Suprapubic skin (tissue), 4 donors: ENCODE measurements at regions not wholly inside any gene's neighbourhood (a gene's known extent, or its start where the extent isn't known, plus 50 kb on each side); places are given as distances from the start of the nearest gene placed in this dataset.

ENCODE experiments used
- CTCF ChIP-seq, 2 donors: fragments of 200-600 bp in 1 of 2; fragments of 450-650 bp in 1 of 2; sonication (generic) in 1 of 2; IDR thresholded peaks; one replicate each; pipeline ENCODE4 v1.5.1; 2016 to 2019; ENCODE audit warnings: antibody characterized with exemption in 2 of 2, mild to moderate bottlenecking in 1 of 2, moderate library complexity in 1 of 2
- POLR2A ChIP-seq, 2 donors: fragments of 450-650 bp; IDR thresholded peaks; one replicate each; pipeline ENCODE4 v1.6.1; 2017; ENCODE audit warnings: antibody characterized with exemption in 2 of 2, mild to moderate bottlenecking in 2 of 2, moderate library complexity in 2 of 2
- POLR2AphosphoS5 ChIP-seq, 3 donors: sonication (generic); formaldehyde crosslinking; IDR thresholded peaks; one replicate each; pipeline ENCODE4 v1.6.1; 2017; ENCODE audit warnings: antibody characterized with exemption in 3 of 3

- TF ChIP-seq POLR2AphosphoS5 (IDR thresholded peaks at IDR 0.05) (no peak), CTCF (IDR thresholded peaks at IDR 0.05) (no peak), POLR2A (IDR thresholded peaks at IDR 0.05) (no peak)
These were observed 605.4 kb downstream of the ISL1 start for GRCh38 chr5:51988634-51989033.
